ENCODE measurements at regions not wholly inside any gene's neighbourhood (a gene's known extent, or its start where the extent isn't known, plus 50 kb on each side); places are given as distances from the start of the nearest gene placed in this dataset.
A peak's percentile ranks its signal among the peaks of the same experiment; 100 is the strongest.

GRCh38 chrX:124863303-124863702 is 456.4 kb upstream of the TEX13C start:
- no peak overlapping the region for H3K27ac ChIP-seq (ENCODE audit: control insufficient read depth, insufficient read depth, low read length)
- no peak overlapping the region for H3K4me2 ChIP-seq (ENCODE audit: control insufficient read depth, extremely low read depth, insufficient read depth, low read depth, low read length)
- no peaks in the 10 kb centered on the region for H3K9me3 ChIP-seq (ENCODE audit: control insufficient read depth, low read depth, low read length)
- H2AFZ ChIP-seq (ENCODE audit: control insufficient read depth, low read length): no peak overlapping the region
- DNase-seq (ENCODE audit: low read depth, low spot score) (no peak), FAIRE-seq (no peak)
- dilution Hi-C loops (cut with MboI; ENCODE audit: extremely low pct_ligation_motif_present, low sequenced_read_pairs): no loop called here
- peak in 1 of 3 experiments; percentile 23 for TF ChIP-seq CTCF (optimal IDR thresholded peaks at IDR 0.05 in 1 of 3, IDR thresholded peaks at IDR 0.05 in 1 of 3, conservative IDR thresholded peaks at IDR 0.05 in 1 of 3; ENCODE audit: extremely low read depth in 1 of 3, insufficient read depth in 2 of 3, low read length in 3 of 3)
- TF ChIP-seq EZH2 (IDR thresholded peaks at IDR 0.05; ENCODE audit: low read length): no peak
- no peaks in the 10 kb centered on the region for H4K20me1 ChIP-seq (ENCODE audit: control insufficient read depth, extremely low read depth, insufficient read depth, low read length)
- no peaks in the 10 kb centered on the region for H3K9me1 ChIP-seq (ENCODE audit: control insufficient read depth, extremely low read depth, insufficient read depth, low read length)
- H3K9ac ChIP-seq (ENCODE audit: control insufficient read depth, extremely low read depth, insufficient read depth, low read length): no peak overlapping the region
- H3K4me3 ChIP-seq (ENCODE audit: control insufficient read depth in 2 of 3, extremely low read depth in 1 of 3, insufficient read depth in 2 of 3, low read depth in 1 of 3, low read length in 3 of 3): no peak overlapping the region
- no peaks in the 10 kb centered on the region for H3K36me3 ChIP-seq (ENCODE audit: control insufficient read depth in 2 of 2, extremely low read depth in 1 of 2, insufficient read depth in 2 of 2, low read length in 2 of 2)
- no peaks in the 10 kb centered on the region for H3K27me3 ChIP-seq (ENCODE audit: control insufficient read depth, extremely low read depth, insufficient read depth, low read length)
- no peaks in the 10 kb centered on the region for H3K4me1 ChIP-seq (ENCODE audit: control insufficient read depth, extremely low read depth, insufficient read depth, low read length)
- no peaks in the 10 kb centered on the region for H3K79me2 ChIP-seq (ENCODE audit: control insufficient read depth, insufficient read depth, low read length)

GRCh38 chrX:124887572-124887971 is 432.1 kb upstream of the TEX13C start:
- Histone ChIP-seq H3K4me2 (ENCODE audit: control insufficient read depth, extremely low read depth, insufficient read depth, low read depth, low read length) (no peak overlapping the region), H3K79me2 (ENCODE audit: control insufficient read depth, insufficient read depth, low read length) (no peaks in the 10 kb centered on the region), H3K27me3 (ENCODE audit: control insufficient read depth, extremely low read depth, insufficient read depth, low read length) (no peaks in the 10 kb centered on the region), H3K9ac (ENCODE audit: control insufficient read depth, extremely low read depth, insufficient read depth, low read length) (no peak overlapping the region), H3K4me3 (ENCODE audit: control insufficient read depth in 2 of 3, extremely low read depth in 1 of 3, insufficient read depth in 2 of 3, low read depth in 1 of 3, low read length in 3 of 3) (no peak overlapping the region), H3K9me3 (ENCODE audit: control insufficient read depth, low read depth, low read length) (no peaks in the 10 kb centered on the region), H3K9me1 (ENCODE audit: control insufficient read depth, extremely low read depth, insufficient read depth, low read length) (no peaks in the 10 kb centered on the region), H4K20me1 (ENCODE audit: control insufficient read depth, extremely low read depth, insufficient read depth, low read length) (no peaks in the 10 kb centered on the region), H2AFZ (ENCODE audit: control insufficient read depth, low read length) (no peak overlapping the region), H3K4me1 (ENCODE audit: control insufficient read depth, extremely low read depth, insufficient read depth, low read length) (no peaks in the 10 kb centered on the region), H3K36me3 (ENCODE audit: control insufficient read depth in 2 of 2, extremely low read depth in 1 of 2, insufficient read depth in 2 of 2, low read length in 2 of 2) (no peaks in the 10 kb centered on the region), H3K27ac (ENCODE audit: control insufficient read depth, insufficient read depth, low read length) (no peak overlapping the region)
- no peak for FAIRE-seq
- dilution Hi-C loops (cut with MboI; ENCODE audit: extremely low pct_ligation_motif_present, low sequenced_read_pairs): no loop called here
- DNase-seq (ENCODE audit: low read depth, low spot score): no peak
- no peak for TF ChIP-seq EZH2 (IDR thresholded peaks at IDR 0.05; ENCODE audit: low read length)
- no peak for TF ChIP-seq CTCF (optimal IDR thresholded peaks at IDR 0.05 in 1 of 3, IDR thresholded peaks at IDR 0.05 in 1 of 3, conservative IDR thresholded peaks at IDR 0.05 in 1 of 3; ENCODE audit: extremely low read depth in 1 of 3, insufficient read depth in 2 of 3, low read length in 3 of 3)
